GM21737 (cell line): ENCODE measurements at regions not wholly inside any gene's neighbourhood (a gene's known extent, or its start where the extent isn't known, plus 50 kb on each side); places are given as distances from the start of the nearest gene placed in this dataset.
"Not testable (repeated sequence)": the region's sequence is repeated elsewhere in the genome, so short reads cannot be mapped to it uniquely, and the experiment has no call there.

Source experiments
- ATAC-seq: cut with Tn5 transposase; IDR thresholded peaks from one replicate; pipeline ENCODE4 v1.9.1; 2021; ENCODE audit warnings: mild to moderate bottlenecking, moderate library complexity; ENCODE audit not compliant: unreplicated experiment

DNA sequence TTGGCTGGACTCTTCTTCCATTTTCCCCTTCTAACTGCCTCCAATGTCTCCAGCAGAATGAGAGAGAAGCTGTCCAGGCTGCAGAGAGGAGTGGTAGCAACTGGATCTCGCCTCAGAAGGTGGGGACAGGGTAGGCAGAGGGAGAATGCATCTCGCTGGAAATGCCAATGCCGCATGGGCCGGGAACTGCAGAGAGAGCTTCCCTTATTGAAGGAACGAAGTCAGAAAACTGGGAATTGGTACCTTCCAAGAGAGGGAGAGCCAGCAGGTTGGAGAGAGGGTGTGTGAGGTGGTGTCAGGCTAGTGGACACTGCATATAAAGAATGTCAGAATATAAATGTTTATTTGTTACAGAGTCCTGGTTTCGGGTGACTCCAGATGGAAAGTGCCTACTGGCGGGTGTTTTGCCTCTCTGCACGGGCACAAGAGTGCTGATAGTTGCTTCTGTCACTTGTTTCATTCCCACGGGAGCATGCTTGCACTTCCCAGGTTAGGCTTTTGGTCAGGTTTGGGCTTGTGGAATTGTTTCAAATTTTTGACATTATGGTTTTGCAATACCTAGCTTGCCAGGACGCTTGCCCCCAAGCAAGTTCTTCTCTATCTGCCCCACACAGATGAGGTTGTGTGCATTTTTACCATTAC is 156.8 kb upstream of the STS start:
- no peak for ATAC-seq

DNA sequence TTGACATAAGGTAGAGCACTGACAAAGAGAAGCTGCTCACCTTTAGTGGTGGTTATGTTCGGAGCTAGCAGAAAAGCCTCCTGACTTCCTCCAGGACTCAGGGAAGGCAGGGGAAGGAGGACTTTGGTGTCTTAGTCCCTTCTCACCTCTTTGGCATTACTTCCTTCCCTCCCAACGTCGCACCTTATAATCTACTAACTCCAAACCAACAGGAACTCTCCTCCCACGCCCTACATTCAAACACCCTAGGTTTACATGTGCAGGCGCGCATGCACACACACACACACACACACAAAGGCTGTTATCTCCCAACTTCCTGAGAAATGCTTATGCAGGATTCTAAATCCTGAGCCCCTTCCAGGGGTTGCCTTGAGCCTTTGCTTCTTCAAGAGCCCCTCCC is 157.7 kb upstream of the STS start:
- ATAC-seq = no peak

DNA sequence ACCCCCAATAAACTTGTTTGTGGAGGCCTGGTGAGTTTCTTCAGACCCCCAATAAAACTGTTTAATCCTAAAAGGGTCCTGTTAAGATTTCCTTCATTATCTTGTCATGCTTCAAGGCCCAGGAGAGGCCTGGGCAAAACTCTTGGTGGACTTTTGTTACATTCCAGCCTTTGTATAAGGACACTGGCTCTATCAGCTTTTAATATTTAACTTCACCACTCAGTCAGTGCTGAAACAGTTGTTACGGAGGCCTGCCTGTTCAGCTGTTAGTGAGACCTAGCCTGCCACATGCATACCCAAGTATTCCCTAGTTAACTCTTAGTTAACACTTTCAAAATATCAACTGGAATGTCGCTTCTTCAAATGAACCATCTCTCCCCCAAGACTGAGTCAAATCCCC is 158.8 kb upstream of the STS start:
- ATAC-seq = not testable (repeated sequence)

DNA sequence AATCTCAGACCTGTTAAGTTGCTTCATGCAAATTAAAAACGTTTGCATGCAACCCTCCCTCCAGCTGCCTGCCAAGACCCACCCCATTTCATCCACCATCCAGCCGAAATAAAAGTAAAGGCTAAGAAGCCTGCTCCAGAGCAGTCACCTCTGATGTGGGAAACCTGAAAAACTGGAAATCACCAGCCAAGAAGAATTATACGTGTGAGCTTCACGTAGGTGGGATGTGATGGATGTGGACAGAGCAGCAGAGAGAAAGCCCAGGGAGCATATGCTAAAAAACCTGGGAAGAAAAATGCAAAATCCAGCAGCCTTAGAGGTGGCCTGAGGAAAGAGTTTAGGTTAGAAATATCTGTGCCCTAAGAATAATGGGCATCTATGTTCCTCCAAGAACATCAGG is 160.6 kb upstream of the STS start:
- ATAC-seq = no peak

DNA sequence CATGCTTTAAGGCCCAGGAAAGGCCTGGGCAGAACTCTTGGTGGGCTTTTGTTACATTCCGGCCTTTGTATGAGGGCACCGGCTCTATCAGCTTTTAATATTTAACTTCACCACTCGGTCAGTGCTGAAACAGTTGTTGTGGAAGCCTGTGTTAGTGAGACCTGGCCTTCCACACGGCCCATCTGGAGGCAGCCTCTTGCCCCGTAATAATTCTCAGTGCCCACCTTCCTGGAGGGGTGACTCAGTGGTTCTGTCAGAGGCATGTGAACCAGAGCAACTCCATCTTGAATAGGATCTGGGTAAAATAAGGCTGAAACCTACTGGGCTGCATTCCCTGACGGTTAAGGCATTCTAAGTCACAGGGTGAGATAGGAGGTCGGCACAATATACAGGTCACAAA is 162.0 kb upstream of the STS start:
- no peak for ATAC-seq

DNA sequence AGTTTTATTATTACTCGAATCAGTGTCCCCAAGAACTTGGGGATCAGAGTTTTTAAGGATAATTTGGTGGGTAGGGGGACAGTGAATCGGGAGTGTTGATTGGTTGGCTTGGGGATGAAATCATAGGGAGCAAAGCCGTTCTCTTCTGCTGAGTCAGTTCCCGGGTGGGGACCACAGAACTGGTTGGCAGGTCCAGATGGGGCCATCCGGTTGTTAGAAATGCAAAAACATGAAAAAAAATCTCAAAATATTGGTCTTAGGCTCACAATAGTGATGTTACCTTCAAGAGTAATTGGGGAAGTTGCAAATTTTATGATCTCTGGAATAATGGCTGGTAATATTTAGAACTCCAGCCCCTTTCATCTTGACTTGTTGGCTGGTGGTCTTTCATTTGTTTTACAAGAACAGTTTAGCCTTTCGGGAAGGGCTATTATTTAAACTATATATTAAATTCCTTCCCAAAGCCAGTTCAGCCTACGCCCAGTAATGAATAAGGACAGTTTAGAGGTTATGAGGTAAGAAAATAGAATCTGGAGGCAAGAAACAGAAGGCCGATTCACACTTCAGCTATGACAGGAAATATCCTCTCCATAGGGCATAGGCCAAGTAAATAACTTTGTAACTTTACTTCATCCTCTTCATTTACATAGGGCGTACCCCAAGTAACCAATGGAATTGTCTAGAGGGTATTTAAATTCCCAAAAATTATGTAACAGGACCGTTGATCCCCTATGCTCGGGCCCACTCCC is 164.1 kb upstream of the STS start:
- ATAC-seq = no peak

DNA sequence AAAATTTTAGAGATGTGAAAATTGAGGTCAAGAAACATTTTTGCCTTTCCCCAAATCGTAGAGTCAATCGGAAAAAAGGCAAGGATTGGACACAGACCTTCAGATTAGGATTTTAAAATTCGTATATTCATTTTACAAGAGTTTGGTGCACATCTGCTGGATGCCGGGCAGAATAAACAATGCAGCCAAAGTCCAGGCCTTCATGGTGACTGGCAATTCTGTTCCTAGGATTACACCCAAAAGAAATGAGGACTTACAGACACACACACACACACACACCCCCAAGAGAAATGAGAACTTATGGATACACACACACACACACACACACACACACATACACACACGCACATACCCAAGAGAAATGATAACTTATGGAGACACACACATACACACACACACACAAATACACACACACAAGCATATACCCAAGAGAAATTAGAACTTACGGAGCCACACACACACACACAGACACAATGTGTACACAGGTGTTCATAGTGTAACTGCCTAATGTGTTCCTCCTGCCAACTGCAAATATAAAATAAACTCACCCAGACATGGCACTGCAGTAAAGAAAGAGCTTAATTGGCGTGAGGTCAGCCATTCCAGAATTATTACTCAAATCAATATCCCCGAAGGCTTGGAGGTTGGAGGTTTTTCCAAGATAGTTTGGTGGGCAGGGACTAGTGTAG is 165.7 kb upstream of the STS start:
- no peak for ATAC-seq

DNA sequence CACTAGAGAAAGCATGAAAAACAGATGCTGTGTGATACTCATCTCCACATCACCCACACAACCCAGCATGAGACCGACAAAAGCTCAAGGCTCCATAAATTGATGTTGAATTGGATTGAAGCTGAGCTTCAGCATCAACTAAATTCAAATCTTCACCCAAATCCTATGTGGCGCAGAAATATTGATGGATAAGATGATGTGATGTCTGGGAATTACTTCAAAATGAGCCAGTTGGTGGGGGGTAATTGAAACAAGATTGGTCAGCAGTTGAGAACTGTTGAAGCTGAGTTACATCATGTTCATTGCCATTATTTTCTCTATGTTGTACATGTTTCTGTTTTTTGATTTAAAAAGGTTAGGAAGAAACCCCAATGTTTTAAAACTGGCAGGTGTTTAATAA is 166.5 kb upstream of the STS start:
- no peak for ATAC-seq

DNA sequence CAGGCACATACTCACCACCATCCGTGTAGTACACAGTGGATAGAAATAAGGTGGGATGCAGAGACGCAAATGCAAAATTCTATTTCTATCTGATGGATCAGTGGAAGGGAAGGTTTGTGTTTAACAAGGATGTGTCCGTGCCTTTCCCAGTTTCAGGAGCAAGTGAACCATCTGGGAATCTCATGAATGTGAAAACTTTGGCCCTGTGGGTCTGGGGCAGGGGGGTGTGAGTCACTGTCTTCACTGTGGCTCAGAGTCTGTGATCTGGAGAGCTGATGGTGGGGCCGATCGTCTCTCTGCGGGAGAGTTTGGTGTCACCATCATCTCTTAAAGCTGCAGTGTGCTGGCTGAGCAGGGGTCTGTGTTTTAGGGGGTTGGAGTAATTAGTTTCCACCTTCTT is 179.3 kb upstream of the STS start:
- no peak for ATAC-seq

DNA sequence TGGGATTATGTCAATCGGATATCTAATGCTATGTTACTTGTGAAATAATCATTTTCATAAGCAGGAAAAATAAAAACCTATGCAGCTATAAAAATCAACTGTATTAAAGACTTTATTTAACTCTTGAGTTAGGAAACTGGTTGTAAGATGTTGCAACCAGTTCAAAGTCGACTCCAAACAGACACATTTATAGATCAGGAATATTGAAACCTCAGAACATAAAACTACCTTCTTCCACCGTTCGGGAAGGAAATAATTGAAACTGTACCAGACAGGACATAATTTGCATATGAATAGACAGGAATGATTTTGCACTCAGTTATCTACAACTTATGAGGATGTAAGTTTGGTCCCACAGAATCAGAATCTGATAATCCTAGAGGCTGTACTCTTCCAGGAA is 181.8 kb upstream of the STS start:
- no peak for ATAC-seq

DNA sequence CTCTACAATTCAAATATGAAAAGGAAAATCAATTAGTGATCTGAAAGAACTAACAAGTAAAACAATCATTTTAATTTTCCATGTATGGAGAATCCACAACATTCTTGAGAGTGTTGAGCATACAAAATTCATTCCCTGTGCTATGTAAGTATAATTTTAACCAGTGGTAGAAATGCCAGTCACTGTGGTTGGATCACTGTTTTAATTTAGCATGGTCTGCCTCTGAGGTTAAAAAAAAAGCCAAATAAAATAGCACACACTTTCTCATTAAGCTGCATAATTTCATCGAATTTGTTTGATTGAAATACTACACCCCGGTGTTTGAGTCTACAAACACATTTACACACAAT is 185.5 kb upstream of the STS start:
- no peak for ATAC-seq

DNA sequence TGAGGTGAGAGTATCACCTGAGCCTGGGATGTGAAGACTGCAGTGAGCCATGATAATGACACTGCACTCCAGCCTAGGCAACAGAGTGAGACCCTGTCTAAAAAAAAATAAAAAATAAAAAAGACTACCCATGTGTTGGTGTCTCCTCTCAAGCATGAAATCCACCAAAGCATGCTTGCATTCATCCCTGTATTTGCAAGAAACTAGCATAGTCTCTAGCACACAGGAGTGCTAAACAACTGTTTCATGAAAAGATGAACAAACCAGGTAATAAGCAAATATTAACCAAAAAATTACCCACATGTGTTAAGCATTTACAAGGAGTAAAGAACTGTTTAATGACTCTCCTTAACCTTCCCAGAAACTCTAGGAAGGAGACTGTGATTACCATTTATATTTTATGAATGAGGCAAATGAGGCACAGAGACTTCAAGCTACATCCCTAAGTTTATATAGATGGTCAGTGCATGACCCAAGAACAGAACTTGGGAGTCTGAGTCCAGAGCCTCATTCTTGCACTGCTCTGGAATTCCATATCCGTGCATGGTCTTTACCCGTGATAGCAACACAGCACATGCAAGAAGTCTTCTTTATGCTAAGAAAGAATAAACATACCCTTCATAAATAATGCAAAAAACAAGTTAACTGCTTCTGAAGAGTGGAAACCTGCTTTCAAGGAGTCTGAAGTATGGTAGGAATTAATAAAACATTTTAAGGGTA is 186.1 kb upstream of the STS start:
- ATAC-seq = no peak

DNA sequence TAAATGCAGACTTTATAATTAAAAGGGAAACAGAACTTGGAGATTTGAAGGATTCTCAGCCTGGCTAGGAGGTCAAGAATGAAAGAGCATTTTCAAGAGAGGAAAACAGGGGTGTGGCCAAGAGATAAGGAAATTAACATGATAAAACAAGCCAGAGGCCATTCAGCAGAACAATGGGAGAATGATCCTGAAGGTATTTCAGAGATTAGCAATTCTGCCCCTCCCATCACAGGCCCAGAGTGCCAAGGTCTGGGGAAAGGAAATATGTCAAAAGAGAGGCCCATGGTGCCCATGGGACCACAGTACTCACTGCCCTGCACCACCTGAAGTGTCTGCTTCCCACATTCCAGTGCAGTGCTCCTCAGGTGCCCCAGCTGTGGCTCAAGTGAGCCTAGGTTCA is 188.5 kb upstream of the STS start:
- ATAC-seq = no peak

DNA sequence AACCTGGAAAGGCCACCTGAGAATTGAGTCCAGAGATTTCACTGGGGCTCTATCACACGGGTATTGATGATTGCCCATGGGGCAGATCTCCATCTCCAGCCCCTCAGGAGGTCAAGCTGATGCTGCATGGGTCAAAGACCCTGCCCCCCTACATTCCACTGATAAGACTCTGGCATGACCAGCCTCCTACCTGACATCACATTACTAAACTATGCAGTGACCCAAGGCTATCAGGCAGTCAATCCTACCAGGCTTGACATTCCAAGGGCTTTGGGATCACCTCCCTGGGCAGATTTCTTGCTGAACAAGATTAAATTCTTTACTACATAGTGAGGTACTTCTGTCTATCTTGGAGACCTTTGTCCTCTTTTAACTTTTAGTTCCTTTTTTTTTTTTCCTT is 192.7 kb upstream of the STS start:
- no peak for ATAC-seq

DNA sequence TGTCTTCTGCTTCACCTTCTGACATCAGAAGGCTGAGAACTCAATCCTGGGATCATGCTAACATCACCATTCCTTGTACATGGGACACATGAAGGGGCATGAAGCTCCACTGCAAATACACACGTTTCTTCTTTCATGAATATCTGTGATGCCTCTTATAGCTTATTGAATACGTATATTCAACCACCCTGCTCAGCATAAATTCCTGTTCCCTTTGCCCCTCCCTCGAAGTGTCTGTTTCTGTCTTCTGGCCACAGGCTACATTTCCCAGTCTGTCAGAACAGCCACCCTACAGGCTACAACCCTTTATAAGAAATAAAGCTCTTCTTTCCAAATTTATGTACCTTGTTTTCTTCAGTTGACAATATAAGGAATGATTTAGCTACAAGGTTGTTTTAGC is 201.3 kb upstream of the STS start:
- ATAC-seq = no peak

DNA sequence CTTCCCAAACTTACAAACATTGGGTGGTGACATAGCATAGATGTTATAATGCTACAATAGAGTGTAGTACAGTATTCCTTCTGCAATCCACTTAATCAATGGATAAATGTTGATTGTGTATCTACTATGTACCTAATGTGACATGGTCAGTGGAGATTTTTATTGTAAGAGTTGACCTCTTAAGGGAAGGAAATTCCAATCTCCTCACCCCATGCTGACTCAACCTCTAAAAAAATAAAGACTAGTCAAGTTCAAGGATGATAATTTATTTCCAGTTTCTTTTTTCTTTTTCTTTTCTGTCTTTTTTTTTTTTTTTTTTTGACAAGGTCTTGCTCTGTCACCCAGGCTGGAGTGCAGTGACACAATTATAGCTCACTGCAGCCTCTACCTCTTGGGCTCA is 206.5 kb upstream of the STS start:
- ATAC-seq = no peak

DNA sequence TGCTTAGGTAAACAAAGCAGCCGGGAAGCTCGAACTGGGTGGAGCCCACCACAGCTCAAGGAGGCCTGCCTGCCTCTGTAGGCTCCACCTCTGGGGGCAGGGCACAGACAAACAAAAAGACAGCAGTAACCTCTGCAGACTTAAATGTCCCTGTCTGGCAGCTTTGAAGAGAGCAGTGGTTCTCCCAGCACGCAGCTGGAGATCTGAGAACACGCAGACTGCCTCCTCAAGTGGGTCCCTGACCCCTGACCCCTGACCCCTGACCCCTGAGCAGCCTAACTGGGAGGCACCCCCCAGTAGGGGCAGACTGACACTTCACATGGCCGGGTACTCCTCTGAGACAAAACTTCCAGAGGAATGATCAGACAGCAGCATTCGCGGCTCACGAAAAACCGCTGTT is 214.6 kb upstream of the STS start:
- ATAC-seq = not testable (repeated sequence)

DNA sequence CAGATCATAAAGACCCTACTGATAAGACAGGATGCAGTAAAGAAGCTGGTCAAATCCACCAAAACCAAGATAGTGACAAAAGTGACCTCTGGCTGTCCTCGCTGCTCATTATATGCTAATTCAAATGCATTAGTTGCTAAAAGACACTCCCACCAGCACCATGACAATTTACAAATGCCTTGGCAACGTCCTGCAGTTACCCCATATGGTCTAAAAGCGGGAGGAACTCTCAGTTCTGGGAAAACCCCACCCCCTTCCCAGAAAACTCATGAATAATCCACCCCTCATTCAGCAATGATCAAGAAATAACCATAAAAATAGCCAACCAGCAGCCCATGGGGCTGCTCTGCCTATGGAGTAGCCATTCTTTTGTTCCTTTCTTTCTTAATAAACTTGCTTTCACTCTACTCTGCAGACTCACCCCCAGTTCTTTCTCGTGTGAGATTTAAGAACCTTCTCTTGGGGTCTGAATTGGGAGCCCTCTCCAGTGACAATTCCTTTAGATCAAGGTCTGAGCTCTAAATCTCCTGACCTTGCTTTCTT is 217.1 kb upstream of the STS start:
- ATAC-seq = no peak

DNA sequence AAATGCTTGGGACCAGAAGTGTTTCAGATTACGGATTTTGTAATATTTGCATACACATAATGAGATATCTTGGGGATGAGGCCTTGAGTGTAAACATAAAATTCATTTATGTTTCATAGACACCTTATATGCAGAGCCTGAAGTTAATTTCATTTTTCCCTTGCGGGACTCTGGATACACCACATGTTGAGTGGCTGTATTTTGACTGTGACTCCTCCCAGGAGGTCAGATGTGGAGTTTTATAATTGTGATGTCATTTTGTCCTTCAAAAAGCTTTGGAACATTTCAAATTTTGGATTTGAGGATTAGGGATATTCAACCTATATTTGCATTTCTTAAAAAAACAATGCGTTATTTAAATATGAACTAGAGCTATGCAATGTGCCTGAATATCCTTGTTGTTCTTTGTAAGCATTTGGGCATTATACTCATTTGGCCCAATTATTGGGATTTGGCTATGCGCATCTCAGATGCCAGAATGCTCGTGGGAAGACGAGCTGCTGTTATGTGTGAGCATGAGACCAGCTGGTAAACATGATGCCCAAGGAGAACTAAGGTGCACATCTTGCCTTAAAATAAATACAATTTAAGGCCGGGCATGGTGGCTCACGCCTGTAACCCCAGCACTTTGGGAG is 223.0 kb upstream of the STS start:
- no peak for ATAC-seq

DNA sequence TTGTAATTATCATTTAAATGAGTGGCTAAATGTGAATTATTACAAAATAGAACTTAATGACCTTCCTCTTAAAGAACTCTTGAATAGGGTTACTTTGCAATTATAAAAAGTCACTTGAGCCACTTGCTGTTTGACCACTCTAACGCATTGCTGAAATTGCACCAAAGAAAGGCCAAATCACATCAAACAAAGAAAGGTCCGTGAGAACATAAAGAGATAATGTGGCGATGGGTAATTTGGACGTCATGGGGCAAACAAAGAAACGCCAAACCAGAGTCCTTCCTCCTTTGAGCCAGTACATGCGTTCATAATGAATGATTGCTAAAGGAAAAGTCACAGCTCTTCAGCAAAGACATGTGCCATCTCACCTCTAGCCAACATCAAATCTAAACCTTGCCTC is 229.8 kb upstream of the STS start:
- ATAC-seq = no peak

DNA sequence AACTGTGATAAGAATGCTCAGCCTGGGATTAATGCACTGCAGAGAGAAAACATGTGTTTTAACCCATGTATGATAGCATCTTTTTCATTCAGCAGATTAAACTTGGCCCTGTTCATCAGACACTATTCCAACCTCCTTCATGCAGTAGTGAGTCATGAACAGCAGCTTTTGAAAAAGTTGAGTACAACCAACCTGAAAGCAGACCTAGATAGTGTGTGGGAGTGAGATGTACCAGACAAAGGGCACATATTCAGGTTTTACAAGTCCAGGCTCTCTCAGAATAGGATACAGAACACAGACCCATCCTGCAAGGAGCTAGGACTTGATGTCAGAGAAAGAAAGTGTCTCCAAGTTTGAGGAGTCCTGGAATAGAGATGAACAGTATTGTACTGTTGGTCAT is 237.3 kb upstream of the STS start:
- no peak for ATAC-seq
